ENCODE measurements at regions not wholly inside any gene's neighbourhood (a gene's known extent, or its start where the extent isn't known, plus 50 kb on each side); places are given as distances from the start of the nearest gene placed in this dataset.

DNA sequence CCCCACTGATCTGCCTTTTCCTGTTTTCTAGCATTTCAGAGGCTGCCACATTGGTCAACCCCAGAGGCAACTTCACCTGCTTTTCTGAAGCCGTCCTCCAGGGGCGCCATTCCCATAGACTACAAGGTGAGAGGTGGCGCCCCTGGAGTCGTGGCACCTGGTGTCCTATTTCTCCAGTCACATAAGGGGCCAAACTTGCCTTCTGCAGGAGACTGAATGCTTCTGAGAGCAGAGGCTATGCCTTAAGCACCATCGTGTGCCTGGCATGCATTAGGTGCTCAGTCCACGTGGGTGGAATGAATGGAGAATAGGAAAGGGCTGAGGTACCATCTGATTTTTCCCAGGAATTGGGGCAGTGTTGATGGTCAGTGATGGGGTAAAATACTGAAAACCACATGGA, 164.8 kb downstream of the HAPSTR1 start:
- peak; percentile 14 for DNase-seq

DNA sequence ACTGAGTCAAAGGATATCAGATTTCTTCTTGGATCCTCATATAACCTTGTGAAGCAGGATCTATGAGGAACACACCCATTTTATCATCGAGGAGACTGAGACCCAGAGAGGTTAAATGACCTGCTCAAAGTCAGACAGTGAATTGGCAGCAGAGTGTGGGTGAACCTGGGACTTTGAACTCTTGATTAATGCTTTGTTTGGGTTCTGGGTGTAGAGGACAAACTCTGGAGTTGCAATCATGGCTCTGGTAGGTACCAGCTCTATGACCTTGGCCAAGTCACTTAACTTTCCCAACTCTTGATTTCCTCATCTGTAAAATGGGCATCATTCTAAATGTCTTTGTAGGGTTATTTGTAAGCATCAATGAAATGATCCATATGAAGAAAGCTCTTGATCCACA, 166.4 kb downstream of the HAPSTR1 start:
- DNase-seq: no peak

DNA sequence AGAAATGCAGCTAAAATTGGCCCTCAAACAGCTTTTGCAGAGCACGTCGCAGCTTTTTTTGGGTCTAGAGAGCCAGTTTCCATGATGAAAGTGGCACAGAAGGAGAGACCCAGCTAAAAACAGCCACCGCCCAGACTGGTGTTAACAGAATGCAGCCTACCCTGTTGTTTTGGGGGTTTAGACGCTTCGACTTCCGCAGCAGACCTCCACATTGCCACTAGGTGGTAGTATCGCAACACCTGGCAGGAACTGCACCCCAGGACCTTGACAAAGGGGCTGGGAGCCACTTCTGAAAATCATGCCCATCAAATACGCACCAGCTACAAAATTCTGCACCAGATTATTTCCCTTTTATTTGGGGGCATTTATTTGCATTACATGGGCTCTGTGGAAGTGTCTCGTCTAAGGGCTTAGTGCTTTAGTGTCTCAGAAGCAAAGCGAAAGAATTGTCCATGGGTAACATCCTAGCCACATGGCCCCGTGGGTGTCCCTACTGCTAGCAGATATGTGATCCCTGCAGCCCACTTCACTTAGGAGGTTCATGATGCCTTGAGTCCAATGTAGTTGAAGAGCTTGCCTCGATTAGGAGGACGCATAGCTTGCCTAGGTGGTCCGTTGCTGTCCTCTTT, 167.1 kb downstream of the HAPSTR1 start:
- DNase-seq: peak; percentile 9

DNA sequence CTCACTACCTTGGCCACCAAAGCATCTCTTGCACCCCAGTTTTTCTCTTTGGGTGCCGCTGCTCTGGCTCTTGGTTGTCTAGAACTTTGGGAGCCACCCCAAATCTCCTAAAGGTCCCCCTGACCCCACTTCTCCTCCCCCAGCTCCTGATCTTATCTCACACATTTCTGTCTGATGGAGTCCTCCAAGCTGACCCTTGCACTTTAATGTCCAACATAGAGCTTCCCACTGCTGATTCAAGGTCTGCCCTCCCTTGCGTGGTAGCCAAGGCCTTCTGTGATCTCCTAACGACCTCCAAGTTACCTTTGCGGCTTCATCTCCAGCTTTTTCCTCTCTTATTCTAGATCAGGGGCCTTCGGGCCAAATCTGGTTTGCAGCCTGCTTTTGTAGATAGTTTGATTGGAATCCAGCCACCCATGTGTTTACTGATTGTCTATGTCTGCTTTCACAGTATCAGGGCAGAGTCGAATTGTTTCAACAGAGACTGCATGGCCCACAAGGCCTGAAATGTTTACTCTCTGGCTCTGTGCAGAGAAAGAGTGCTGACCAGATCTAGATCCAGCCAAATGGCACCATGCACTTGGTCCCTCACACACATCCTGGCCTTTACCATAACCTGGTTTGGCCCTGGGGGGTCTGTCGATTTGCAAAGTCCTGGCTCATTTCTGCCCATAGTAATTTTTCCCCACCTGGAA, 168.6 kb downstream of the HAPSTR1 start:
- DNase-seq: no peak

DNA sequence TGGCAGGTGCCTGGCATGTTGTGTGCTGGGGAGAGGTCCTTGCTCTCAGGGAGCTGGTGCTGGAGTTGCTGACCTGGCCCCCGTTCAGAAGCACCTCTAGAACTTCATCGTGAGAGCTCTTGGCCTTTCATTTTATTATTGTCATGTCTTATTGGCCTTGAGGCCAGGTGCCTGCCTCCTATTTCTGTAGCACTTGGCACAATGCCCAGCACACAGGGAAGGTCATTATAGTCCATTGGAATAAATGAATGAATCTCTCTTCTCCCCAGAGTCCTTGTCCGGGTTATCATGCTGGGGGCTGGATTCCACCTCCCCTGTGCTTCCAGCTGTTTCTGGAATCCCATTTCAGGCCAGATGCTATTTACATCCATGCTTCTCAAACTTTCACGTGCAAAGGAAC, 169.2 kb downstream of the HAPSTR1 start:
- DNase-seq: peak; percentile 37

DNA sequence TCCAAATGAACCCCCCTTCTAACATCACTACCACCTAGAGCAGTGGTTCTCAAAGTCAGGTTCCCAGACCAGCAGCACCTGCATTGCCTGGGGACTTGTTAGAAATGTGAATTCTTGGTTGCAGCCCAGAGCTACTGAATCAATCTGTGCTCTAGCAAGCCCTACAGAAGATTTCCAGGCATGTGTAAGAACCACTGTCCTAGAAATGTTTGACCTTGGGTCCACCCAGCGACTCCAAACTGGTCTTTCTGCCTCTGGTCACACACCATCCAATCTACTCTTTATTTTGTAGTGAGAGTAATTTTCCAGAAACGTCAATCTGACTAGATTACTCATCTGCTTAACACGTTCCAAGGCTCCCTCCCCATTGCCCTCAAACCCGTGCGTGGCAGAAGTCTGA, 169.9 kb downstream of the HAPSTR1 start:
- DNase-seq: no peak

DNA sequence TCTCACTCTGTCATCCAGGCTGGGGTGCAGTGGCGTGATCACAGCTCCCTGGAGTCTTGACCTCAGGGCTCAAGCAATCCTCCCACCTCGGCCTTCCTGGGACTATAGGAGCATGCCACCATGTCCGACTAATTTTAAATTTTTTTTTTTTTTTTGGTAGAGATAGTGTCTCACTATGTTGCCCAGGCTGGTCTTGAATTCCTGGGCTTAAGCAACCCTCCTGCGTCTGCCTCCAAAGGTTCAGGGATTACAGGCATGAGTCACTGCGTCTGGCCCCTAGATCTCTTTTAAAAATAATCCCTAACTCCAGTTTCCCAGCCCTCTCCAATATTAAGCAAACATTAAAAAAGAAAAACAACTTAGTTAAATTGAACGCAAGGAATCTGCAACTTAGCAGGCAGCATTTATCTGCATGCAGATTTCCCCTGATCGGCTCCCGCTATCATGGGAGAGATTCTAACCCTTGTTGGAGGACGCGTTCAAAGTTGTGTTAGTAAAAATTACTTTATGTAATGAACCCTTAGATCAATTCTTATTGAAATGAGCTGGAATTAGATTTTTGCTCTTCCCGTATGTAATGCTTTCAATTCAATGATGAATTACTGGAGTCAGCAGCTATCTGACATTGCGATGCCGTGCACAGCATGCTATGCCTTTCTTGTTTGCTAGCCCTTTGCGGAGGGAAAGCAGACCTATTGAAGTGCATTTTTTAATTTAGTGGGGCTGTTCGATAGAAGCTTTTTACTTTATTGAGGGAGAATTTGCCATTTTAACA, 171.7 kb downstream of the HAPSTR1 start:
- no peak for DNase-seq

DNA sequence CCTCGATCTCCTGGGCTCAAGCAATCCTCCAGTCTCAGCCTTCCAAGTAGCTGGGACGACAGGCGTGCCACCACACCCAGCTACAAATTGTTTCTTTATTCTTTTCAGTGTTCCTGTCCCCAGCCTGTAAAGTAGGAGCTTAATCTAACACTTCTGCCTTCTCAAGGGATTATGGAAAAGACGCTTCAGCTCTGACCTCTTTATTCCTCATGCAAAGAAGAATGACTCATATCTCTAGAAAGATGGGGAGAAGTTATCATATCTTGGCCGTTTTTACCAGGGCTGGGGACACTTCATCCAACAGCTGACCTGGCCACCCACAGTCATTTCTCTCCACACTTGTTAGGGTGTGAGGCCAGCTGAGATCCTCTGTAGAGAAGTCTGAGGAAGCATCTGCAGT, 172.6 kb downstream of the HAPSTR1 start:
- DNase-seq: no peak

DNA sequence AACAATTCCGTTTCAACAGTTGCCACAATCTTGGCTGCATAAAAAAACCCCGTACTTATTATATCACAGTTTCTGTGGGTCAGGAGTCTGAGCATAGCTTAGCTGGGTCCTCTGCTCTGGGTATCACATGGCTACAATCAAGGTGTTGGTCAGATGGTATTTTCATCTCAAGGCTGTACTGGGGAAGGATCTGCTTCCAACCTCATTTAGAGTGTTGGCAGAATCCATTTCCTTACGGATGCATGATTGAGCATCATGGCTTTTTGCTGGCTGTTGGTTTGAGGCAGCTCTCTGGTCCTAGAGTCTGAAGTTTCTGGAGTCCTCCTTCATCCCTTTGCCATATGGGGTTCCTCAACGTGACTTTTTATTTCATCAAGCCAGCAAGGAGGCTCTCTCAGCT, 177.0 kb downstream of the HAPSTR1 start:
- DNase-seq: no peak

DNA sequence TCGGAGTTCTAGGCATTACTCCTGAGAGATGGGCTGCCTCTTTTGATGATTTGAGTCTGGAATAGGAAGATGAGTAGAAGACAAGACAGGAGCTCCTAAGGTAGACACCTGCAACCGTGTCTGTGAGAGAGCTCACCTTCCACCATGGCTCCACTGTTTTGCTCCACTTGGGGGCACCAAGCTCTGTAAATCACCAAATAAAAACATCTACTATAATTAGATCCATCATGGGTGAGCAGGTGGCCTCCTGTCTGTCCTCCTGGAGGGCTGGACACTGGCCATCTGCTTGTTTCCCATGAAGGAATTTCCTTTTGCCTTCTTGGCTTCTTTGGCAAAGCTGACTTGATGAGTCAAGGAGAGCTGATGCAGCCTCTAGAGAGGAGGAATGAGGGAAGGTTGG, 179.0 kb downstream of the HAPSTR1 start:
- no peak for DNase-seq

DNA sequence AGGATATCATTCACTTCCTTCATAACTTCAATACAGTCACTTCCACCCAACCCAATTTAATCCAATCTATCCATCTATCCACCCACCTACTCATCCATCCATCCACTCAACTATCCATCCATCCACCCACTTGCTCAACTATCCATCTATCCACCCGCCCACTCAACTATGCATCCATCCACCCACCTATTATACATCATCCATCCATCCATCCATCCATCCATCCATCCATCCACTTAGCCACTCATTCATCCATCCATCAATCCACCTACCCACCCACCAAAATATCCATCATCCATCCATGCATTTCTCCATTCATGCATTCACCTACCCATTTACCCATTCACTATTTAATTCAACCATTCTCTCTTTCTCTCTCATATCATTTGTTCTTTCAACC, 179.5 kb downstream of the HAPSTR1 start:
- no peak for DNase-seq

DNA sequence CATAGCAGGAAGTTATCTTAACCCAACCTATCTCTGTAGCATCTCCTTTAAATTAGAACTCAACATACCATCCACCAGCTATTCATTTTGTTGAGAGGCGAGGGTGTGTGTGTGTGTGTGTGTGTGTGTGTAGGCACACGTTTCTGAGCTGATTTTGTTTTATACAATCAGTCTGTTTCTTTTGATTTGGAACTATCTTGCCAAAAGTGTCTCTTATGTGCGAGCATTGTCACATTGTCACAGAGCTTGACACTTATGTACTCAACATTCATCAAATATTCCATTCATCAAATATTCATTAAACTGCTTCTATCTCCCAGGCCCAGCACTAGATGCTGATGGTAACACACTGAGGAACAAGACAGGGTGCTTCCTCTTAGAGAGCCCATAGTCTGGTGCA, 180.4 kb downstream of the HAPSTR1 start:
- DNase-seq: no peak

DNA sequence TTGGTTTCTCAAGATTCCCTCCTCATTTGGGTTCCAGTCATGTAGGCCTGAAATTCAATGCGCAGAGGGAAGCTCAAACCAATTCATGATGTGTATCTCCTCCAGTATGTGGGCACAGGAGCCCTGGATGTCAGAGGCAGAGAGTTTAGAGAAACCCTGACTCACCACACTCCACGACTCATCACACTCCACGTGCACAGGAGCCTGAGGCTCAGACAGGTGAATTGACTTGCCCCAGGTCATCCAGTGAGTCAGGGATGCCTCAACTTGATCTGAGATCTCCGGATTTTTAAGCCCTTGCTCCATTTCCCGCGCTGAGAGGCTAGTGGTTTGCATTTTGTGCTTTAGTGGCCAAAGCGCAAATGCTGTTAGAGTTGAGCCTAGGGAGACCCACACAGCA, 183.9 kb downstream of the HAPSTR1 start:
- no peak for DNase-seq

DNA sequence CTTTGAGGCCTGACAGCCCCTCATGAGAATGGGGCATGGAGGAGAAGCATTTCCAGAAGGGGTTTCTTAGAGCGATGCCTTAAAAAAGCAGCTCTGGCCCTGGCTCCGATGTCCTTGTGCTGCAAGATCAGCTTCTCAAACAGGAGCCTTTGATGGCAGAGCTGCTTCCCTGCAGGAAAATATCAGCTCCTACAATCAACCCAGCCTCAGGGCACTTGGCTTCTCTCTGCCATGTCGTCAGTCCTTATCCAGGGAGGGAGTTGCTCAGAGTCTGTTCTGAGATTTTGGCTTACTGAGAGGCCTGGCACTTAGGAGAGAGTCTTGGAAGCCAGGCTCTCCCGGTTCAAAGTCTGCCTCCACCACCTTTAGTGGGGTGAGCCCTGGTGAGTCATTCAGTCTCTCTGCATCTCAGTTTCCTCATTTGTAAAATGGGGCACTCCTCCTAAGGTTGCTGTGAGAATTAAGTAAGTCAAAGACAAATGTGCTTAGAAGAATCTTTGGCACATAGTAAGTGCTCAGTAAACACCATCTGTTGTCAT, 184.4 kb downstream of the HAPSTR1 start:
- no peak for DNase-seq

DNA sequence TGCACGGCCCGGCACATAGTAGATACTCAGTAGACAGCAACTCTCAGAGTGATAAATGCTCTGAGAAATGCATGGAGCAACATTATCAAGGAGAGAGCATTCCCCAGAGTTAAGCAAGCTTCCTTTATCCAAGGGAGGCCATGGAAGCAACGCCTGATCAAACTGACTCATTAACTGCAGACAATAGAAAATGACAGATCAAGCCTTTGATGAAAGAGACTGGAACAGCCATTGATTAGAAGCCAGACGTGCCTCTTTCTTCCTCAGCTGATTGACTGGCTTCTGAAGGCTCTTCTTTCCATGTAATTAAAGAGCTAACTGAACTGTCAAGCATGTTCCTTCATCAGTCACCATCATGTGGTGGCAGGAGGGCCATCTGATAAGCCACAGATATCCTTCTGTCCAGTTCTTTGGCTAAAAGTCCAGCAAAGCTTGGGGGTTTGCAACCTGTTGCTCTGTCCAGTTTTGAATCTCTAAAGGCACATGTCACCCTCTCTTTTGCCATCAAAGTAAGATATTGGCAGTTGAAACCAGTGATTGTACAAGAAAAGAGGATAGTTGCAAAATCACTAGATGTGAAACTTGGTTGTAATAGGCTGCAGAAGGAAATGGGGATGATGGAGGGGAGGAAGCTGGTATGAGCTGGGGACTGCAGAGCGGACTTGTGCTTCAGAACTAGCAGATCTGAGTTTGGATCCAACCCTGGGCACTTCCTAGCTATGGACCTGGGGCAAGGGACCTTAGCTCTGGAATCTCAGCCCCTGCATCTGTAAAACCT, 188.0 kb downstream of the HAPSTR1 start:
- no peak for DNase-seq

DNA sequence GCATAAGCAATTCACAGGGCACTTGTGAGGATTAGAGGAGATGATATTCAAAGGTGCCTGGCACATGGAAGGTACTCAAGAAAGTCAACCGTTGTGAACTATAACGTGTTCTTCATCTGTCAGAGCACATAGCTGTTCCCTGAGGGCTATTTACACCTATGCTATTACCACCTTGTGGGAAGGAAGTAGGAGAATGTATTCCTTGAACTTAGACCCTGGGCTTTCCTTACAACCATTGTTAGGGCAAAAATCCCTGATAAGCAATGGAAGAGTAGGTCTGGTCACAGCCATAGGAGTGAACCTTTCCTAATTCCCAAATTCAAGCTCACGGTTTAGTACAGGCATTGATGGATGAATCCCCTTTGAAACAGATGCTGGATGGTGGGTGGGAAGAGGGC, 188.6 kb downstream of the HAPSTR1 start:
- DNase-seq: no peak

DNA sequence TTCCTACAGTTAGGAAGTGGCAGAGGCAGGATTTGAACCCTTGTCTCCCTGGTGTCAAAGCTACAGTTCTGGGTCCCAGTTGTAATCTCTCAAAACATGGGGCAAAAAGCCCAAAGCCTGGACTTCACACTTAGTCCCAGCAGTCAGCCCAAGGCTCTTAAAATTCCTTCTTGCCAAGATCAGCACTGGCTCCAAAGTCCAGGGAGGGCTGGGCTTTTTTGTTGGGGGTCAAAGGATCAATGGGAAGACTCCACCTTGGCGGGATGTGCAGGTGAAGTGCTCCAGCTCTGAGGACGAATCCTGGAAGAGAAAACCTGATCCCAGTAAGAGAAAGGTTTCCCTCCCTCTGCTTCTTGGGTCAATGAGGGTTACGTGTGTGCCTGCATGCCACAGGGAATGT, 195.5 kb downstream of the HAPSTR1 start:
- no peak for DNase-seq

DNA sequence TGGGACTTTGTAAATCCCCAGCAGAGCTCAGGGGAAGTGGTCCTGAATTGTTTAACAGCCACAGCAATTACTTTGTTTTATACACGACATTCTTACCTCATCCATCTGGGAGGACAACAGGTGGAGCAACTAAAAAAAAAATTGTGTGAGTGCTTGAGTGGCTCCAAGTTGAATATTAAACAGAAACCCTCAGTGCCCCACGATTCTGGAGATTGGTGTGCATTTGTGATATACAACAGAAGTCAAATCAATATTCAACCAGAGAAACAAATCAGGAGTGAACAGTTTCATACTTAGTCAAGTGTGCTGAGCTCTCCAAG, 204.8 kb downstream of the HAPSTR1 start:
- DNase-seq: no peak

DNA sequence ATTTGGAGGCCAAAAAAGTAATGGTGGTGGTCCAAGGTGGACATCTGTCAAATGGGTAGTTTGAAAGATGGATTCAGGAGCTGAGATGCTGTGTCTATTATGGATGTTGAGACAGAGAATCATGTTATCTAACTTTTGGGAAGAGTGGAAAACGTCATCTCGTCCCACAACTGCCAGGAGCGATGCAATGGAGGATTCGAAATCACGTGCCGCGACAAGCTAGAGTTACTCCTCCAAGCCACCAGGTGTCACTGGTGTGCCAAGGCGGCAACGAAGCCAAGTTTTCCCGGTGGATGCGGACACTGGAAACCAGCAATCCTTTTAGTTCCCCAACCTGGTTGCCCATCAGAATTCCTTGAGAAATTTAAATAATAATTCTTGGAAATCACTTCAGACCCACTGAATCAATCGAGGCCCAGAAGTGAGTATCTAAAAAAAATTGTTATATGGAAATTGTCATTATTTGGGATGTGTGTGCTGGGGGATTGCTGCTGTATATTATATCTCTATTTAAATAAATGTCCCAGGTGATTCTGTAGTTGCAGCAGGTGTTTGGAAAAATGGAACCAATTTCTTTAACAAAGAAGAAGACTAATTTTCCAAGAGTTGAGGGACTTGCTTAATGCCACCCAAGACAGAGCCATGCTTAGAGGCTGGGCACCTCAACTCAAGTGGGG, 206.1 kb downstream of the HAPSTR1 start:
- DNase-seq: peak; percentile 3

DNA sequence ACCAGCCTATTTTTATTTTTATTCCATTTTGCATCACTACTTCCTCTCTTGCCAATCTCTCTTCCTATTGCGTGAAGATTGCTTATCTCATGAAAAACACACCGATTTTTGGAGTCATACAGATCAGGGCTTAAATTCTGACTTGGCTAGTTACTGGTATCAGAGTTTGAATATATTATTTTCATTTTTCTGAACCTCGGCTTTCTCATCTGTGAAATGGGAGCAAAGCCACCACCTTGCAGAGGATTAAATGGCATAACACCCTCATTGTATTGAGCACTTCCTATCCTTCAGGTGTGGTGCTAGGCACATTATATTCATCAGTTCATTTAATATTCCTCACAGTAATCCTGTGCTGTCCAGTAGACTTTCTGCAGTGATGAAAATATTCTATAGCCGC, 208.8 kb downstream of the HAPSTR1 start:
- no peak for DNase-seq

DNA sequence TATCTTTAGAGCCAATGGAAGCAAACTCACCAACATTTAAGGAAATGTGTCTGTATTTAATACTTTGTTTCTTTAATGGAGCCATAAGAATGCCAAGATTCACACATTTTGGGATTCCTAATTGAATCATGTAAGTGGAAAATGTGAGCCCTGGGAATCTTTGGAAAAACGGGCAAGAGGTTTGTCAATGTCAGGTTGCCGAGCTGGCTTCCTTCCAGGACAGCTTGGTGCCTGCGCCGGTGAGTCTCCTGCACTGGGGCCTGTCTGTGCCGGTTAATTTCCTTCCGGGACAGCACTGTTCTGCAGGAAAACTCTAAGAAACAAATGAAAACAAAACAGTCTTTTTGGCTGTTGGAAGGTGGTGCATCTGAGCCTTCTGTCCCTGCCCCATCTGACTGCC, 210.6 kb downstream of the HAPSTR1 start:
- DNase-seq: no peak

DNA sequence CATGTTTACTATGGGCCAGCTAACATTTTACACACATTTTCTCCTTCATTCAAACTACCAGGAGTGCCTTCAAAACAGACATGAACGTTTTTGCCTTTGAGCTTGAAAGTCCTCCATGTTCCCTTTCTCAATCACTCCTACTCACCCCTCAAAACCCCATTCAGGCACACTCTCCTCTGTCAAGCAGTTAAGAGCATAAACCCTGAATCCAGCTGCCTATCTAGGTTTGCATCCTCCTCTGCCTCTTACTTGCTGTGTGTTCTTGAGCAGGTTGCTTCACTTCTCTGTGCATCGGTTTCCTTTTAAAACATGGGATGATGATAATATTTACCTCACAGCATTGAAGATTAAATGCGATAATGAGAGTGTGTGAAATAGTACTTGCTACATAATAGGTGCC, 215.3 kb downstream of the HAPSTR1 start:
- no peak for DNase-seq

DNA sequence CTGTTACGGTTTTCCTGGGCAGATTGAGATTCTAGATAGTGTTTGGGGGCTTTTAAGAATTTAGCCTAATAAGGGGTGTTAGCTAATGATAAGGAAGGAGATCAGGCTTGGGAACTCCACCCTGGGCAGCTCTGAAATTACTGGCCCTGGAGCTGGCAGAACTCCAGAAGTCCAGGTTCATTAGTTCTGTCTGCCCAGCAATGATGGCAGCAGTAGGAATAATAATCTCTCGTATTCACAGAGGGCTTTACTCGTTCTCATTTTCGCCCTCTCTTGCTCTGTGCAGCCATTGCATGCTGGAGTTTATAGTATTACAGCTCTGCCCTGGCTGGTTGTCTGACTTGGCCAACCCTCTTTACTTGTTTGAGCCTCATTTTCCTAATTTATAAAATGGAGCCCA, 216.0 kb downstream of the HAPSTR1 start:
- DNase-seq: no peak
